Hepatocyte (in vitro differentiated cells): ENCODE measurements at regions not wholly inside any gene's neighbourhood (a gene's known extent, or its start where the extent isn't known, plus 50 kb on each side); places are given as distances from the start of the nearest gene placed in this dataset.

ENCODE experiments used
- DNase-seq: peaks from one replicate; pipeline ENCODE4 v3.0.0-alpha.2; 2016; ENCODE audit warnings: low spot score
- H2AFZ ChIP-seq: fragments of 200-600 bp; sonication (generic); 2 replicates; pipeline ENCODE4 v1.6.0; 2016; ENCODE audit warnings: antibody characterized with exemption, mild to moderate bottlenecking
- H3K27ac ChIP-seq: fragments of 200-600 bp; sonication (generic); 2 replicates; pipeline ENCODE4 v1.5.1; 2016; ENCODE audit warnings: mild to moderate bottlenecking
- H3K27me3 ChIP-seq: fragments of 200-600 bp; sonication (generic); 2 replicates; pipeline ENCODE4 v1.6.1; 2016
- H3K36me3 ChIP-seq: fragments of 200-600 bp; sonication (generic); replicated peaks from 2 replicates; pipeline ENCODE4 v1.5.1; 2016; ENCODE audit warnings: low read depth; ENCODE audit not compliant: insufficient read depth
- H3K4me1 ChIP-seq: fragments of 200-600 bp; sonication (generic); 2 replicates; pipeline ENCODE4 v1.5.1; 2016; ENCODE audit warnings: mild to moderate bottlenecking, moderate library complexity; ENCODE audit not compliant: insufficient read depth
- H3K4me2 ChIP-seq: fragments of 200-600 bp; sonication (generic); 2 replicates; pipeline ENCODE4 v1.6.0; 2016
- H3K4me3 ChIP-seq: fragments of 200-600 bp; sonication (generic); 2 replicates; pipeline ENCODE4 v1.5.1; 2016; ENCODE audit warnings: mild to moderate bottlenecking
- H3K79me2 ChIP-seq: fragments of 200-600 bp; sonication (generic); 2 replicates; pipeline ENCODE4 v1.6.0; 2017; ENCODE audit warnings: mild to moderate bottlenecking
- H3K9me2 ChIP-seq: fragments of 200-600 bp; sonication (generic); replicated peaks from 2 replicates; pipeline ENCODE4 v1.6.0; 2017; ENCODE audit warnings: mild to moderate bottlenecking; ENCODE audit not compliant: insufficient read depth
- H3K9me3 ChIP-seq: fragments of 200-600 bp; sonication (generic); 2 replicates; pipeline ENCODE4 v1.5.1; 2016; ENCODE audit warnings: low read depth, mild to moderate bottlenecking
- H4K20me1 ChIP-seq: fragments of 200-600 bp; sonication (generic); 2 replicates; pipeline ENCODE4 v1.6.0; 2016; ENCODE audit warnings: mild to moderate bottlenecking; ENCODE audit not compliant: insufficient read depth, poor library complexity, severe bottlenecking
- EZH2 ChIP-seq: fragments of 200-600 bp; sonication (generic); IDR thresholded peaks from 2 replicates; pipeline ENCODE4 v1.6.1; 2016; ENCODE audit warnings: antibody characterized with exemption, mild to moderate bottlenecking, borderline replicate concordance
- EZH2phosphoT487 ChIP-seq: fragments of 200-600 bp; sonication (generic); IDR thresholded peaks from one replicate; pipeline ENCODE4 v1.6.1; 2018; ENCODE audit warnings: antibody characterized with exemption, mild to moderate bottlenecking, low read depth, moderate library complexity; ENCODE audit not compliant: unreplicated experiment, severe bottlenecking
- WGBS: methylation state at CpG from one replicate; pipeline ENCODE4 v1.1.6; 2016; ENCODE audit warnings: low lambda C conversion rate; ENCODE audit errors: missing lambda C conversion rate; 5-methylcytosine and 5-hydroxymethylcytosine counted together
- TF ChIP-seq, protein P1 (sequence below): fragments of 200-600 bp; sonication (generic); IDR thresholded peaks from 2 replicates; pipeline ENCODE4 v1.5.1; 2016; ENCODE audit warnings: antibody characterized with exemption, mild to moderate bottlenecking; ENCODE audit not compliant: poor library complexity

GRCh38 chrX:137667776-137668175 lies 101.8 kb downstream of the ZIC3 start:
- no peak overlapping the region for H3K27ac ChIP-seq
- H3K36me3 ChIP-seq: no peaks in the 10 kb centered on the region
- no peak for DNase-seq
- no peaks in the 10 kb centered on the region for H3K79me2 ChIP-seq
- H3K9me3 ChIP-seq: no peaks in the 10 kb centered on the region
- no peaks in the 10 kb centered on the region for H3K27me3 ChIP-seq
- no peaks in the 10 kb centered on the region for H4K20me1 ChIP-seq
- TF ChIP-seq EZH2phosphoT487 (no peak), EZH2 (no peak)
- TF ChIP-seq, protein P1, sequence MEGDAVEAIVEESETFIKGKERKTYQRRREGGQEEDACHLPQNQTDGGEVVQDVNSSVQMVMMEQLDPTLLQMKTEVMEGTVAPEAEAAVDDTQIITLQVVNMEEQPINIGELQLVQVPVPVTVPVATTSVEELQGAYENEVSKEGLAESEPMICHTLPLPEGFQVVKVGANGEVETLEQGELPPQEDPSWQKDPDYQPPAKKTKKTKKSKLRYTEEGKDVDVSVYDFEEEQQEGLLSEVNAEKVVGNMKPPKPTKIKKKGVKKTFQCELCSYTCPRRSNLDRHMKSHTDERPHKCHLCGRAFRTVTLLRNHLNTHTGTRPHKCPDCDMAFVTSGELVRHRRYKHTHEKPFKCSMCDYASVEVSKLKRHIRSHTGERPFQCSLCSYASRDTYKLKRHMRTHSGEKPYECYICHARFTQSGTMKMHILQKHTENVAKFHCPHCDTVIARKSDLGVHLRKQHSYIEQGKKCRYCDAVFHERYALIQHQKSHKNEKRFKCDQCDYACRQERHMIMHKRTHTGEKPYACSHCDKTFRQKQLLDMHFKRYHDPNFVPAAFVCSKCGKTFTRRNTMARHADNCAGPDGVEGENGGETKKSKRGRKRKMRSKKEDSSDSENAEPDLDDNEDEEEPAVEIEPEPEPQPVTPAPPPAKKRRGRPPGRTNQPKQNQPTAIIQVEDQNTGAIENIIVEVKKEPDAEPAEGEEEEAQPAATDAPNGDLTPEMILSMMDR: no peak
- H3K9me2 ChIP-seq: no peaks in the 10 kb centered on the region
- no peak overlapping the region for H3K4me2 ChIP-seq
- no peak overlapping the region for H2AFZ ChIP-seq
- no peak overlapping the region for H3K4me3 ChIP-seq
- 68% methylated on average over 6 of the region's 6 CpGs for WGBS
- no peaks in the 10 kb centered on the region for H3K4me1 ChIP-seq

GRCh38 chrX:137684591-137684990 lies 118.7 kb downstream of the ZIC3 start:
- 29% methylated on average over 2 of the region's 2 CpGs for WGBS
- H2AFZ ChIP-seq: no peak overlapping the region
- H3K27ac ChIP-seq: no peak overlapping the region
- no peaks in the 10 kb centered on the region for H3K9me3 ChIP-seq
- H3K4me1 ChIP-seq: no peaks in the 10 kb centered on the region
- H3K36me3 ChIP-seq: no peaks in the 10 kb centered on the region
- no peak for DNase-seq
- H4K20me1 ChIP-seq: no peaks in the 10 kb centered on the region
- H3K4me3 ChIP-seq: no peak overlapping the region
- H3K79me2 ChIP-seq: no peaks in the 10 kb centered on the region
- TF ChIP-seq, protein P1: no peak
- TF ChIP-seq EZH2phosphoT487 (no peak), EZH2 (no peak)
- no peak overlapping the region for H3K4me2 ChIP-seq
- no peaks in the 10 kb centered on the region for H3K9me2 ChIP-seq
- H3K27me3 ChIP-seq: no peaks in the 10 kb centered on the region

GRCh38 chrX:137695417-137695816 lies 129.5 kb downstream of the ZIC3 start:
- TF ChIP-seq EZH2 (no peak), EZH2phosphoT487 (no peak)
- no peaks in the 10 kb centered on the region for H3K79me2 ChIP-seq
- no peaks in the 10 kb centered on the region for H3K9me2 ChIP-seq
- no peak overlapping the region for H3K4me2 ChIP-seq
- no peaks in the 10 kb centered on the region for H3K36me3 ChIP-seq
- H3K4me1 ChIP-seq: no peaks in the 10 kb centered on the region
- no peak overlapping the region for H2AFZ ChIP-seq
- H3K4me3 ChIP-seq: no peak overlapping the region
- no peaks in the 10 kb centered on the region for H3K27me3 ChIP-seq
- no peaks in the 10 kb centered on the region for H3K9me3 ChIP-seq
- DNase-seq: no peak
- H3K27ac ChIP-seq: no peak overlapping the region
- no peaks in the 10 kb centered on the region for H4K20me1 ChIP-seq

DNA sequence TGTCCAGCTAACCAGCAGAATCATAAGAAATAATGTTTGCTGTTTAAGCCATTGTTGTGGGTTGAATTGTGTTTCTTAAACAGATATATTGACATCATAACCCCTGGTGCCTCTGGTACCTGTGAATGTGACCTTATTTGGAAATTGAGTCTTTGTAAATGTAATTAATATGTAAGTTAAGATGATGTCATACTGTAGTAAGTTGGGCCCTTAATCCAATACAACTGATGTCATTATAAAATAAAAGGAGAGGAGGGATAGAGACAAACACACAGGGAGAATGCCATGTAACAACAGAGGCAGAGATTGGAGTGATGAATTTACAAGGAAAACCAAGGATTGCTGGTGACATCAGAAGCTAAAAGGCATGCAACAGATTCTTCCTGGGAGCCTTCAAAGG lies 141.4 kb downstream of the ZIC3 start:
- no peak overlapping the region for H3K4me2 ChIP-seq
- no peak overlapping the region for H3K4me3 ChIP-seq
- H3K9me2 ChIP-seq: no peaks in the 10 kb centered on the region

More for the DNA sequence above, 141.4 kb downstream of the ZIC3 start:
- Histone ChIP-seq H3K4me1 (no peaks in the 10 kb centered on the region), H3K79me2 (no peaks in the 10 kb centered on the region), H2AFZ (no peak overlapping the region), H3K27me3 (no peaks in the 10 kb centered on the region), H3K36me3 (no peaks in the 10 kb centered on the region), H3K27ac (no peak overlapping the region), H3K9me3 (no peaks in the 10 kb centered on the region), H4K20me1 (no peaks in the 10 kb centered on the region)
- TF ChIP-seq EZH2phosphoT487 (no peak), EZH2 (no peak)
- TF ChIP-seq, protein P1: no peak
- DNase-seq: no peak
